GM23338 (cell line): ENCODE measurements at regions not wholly inside any gene's neighbourhood (a gene's known extent, or its start where the extent isn't known, plus 50 kb on each side); places are given as distances from the start of the nearest gene placed in this dataset.

Source experiments
- ATAC-seq: fragments of 200-7000 bp; cut with Tn5 transposase; 3 replicates; pipeline ENCODE4 v1.9.1; 2020
- DNase-seq: peaks from one replicate; pipeline ENCODE4 v3.0.0-alpha.2; 2015; ENCODE audit warnings: low spot score
- H2AFZ ChIP-seq: fragments of 200-600 bp; sonication (generic); 2 replicates; pipeline ENCODE4 v1.8.0; 2016; ENCODE audit warnings: antibody characterized with exemption, mild to moderate bottlenecking, moderate library complexity
- H3F3A ChIP-seq: fragments of 200-600 bp; sonication (generic); replicated peaks from 2 replicates; pipeline ENCODE4 v1.8.0; 2017; ENCODE audit warnings: antibody characterized with exemption, mixed run types, low read depth
- H3K27ac ChIP-seq: fragments of 200-600 bp; sonication (generic); 2 replicates; pipeline ENCODE4 v1.6.1; 2016; ENCODE audit warnings: low read depth
- H3K27me3 ChIP-seq: fragments of 200-600 bp; sonication (generic); 2 replicates; pipeline ENCODE4 v1.8.0; 2016; ENCODE audit warnings: mild to moderate bottlenecking, mixed run types, moderate library complexity; ENCODE audit not compliant: insufficient read depth
- H3K36me3 ChIP-seq: fragments of 200-600 bp; sonication (generic); 2 replicates; pipeline ENCODE4 v1.8.0; 2016; ENCODE audit warnings: mild to moderate bottlenecking; ENCODE audit not compliant: insufficient read depth
- H3K4me1 ChIP-seq: fragments of 200-600 bp; sonication (generic); 2 replicates; pipeline ENCODE4 v1.8.0; 2016; ENCODE audit warnings: mild to moderate bottlenecking, moderate library complexity; ENCODE audit not compliant: insufficient read depth
- H3K4me2 ChIP-seq: fragments of 200-600 bp; sonication (generic); 2 replicates; pipeline ENCODE4 v1.7.1; 2017; ENCODE audit warnings: mixed run types
- H3K4me3 ChIP-seq: fragments of 200-600 bp; sonication (generic); 2 replicates; pipeline ENCODE4 v1.6.1; 2016; ENCODE audit warnings: mixed run types
- H3K79me2 ChIP-seq: fragments of 200-600 bp; sonication (generic); replicated peaks from 2 replicates; pipeline ENCODE4 v1.8.0; 2017; ENCODE audit warnings: mild to moderate bottlenecking; ENCODE audit not compliant: insufficient read depth
- H3K9me2 ChIP-seq: fragments of 200-600 bp; sonication (generic); 2 replicates; pipeline ENCODE4 v1.8.0; 2017; ENCODE audit not compliant: insufficient read depth
- H4K20me1 ChIP-seq: fragments of 200-600 bp; sonication (generic); replicated peaks from 2 replicates; pipeline ENCODE4 v1.8.0; 2017; ENCODE audit warnings: mild to moderate bottlenecking; ENCODE audit not compliant: insufficient read depth
- H3K27ac Mint-ChIP-seq: 2 replicates; pipeline ENCODE4 v1.8.0; 2020; ENCODE audit warnings: inconsistent platforms, mild to moderate bottlenecking, moderate library complexity, mixed read lengths
- H3K27me3 Mint-ChIP-seq: 3 replicates; pipeline ENCODE4 v1.8.0; 2022; ENCODE audit warnings: low read depth, mild to moderate bottlenecking, moderate library complexity, mixed read lengths, inconsistent platforms; ENCODE audit not compliant: insufficient read depth, poor library complexity
- H3K36me3 Mint-ChIP-seq: 3 replicates; pipeline ENCODE4 v1.8.0; 2021; ENCODE audit warnings: low read depth, mild to moderate bottlenecking, inconsistent platforms, moderate library complexity, mixed read lengths
- H3K4me1 Mint-ChIP-seq: 3 replicates; pipeline ENCODE4 v1.8.0; 2020; ENCODE audit warnings: mild to moderate bottlenecking, inconsistent platforms, mixed read lengths
- H3K4me3 Mint-ChIP-seq: 3 replicates; pipeline ENCODE4 v1.8.0; 2021; ENCODE audit warnings: moderate library complexity, mild to moderate bottlenecking, inconsistent platforms, mixed read lengths
- H3K9me3 Mint-ChIP-seq: 3 replicates; pipeline ENCODE4 v1.8.0; 2020; ENCODE audit warnings: moderate library complexity, mild to moderate bottlenecking, inconsistent platforms, mixed read lengths
- CREB1 ChIP-seq: fragments of 250-450 bp; sonication (Bioruptor Pico); IDR thresholded peaks from 2 replicates; pipeline ENCODE4 v1.5.0; 2020; ENCODE audit warnings: low read depth, mild to moderate bottlenecking, moderate library complexity
- EZH2 ChIP-seq: fragments of 200-600 bp; sonication (generic); IDR thresholded peaks from one replicate; pipeline ENCODE4 v1.8.0; 2017; ENCODE audit warnings: antibody characterized with exemption, mild to moderate bottlenecking, low read depth; ENCODE audit not compliant: unreplicated experiment
- EZH2phosphoT487 ChIP-seq: fragments of 200-600 bp; sonication (generic); IDR thresholded peaks from one replicate; pipeline ENCODE4 v1.8.1; 2018; ENCODE audit warnings: antibody characterized with exemption; ENCODE audit not compliant: unreplicated experiment
- JUNB ChIP-seq: IDR thresholded peaks from one replicate; pipeline ENCODE4 v1.6.1; 2016; ENCODE audit warnings: antibody characterized with exemption; ENCODE audit not compliant: unreplicated experiment
- NANOG ChIP-seq: IDR thresholded peaks from 2 replicates; pipeline ENCODE4 v1.6.1; 2016; ENCODE audit warnings: antibody characterized with exemption, borderline replicate concordance
- POLR2AphosphoS5 ChIP-seq: IDR thresholded peaks from 2 replicates; pipeline ENCODE4 v1.6.1; 2016; ENCODE audit warnings: antibody characterized with exemption, low read depth
- STAT1 ChIP-seq: IDR thresholded peaks from one replicate; pipeline ENCODE4 v1.6.1; 2016; ENCODE audit warnings: antibody characterized with exemption; ENCODE audit not compliant: unreplicated experiment
- ZNF114 ChIP-seq: fragments of 250-450 bp; sonication (Bioruptor Pico); IDR thresholded peaks from 2 replicates; pipeline ENCODE4 v1.5.0; 2020; ENCODE audit warnings: mild to moderate bottlenecking, moderate library complexity
- ZNF331 ChIP-seq: fragments of 250-450 bp; sonication (Bioruptor Pico); IDR thresholded peaks from 2 replicates; pipeline ENCODE4 v1.5.0; 2020; ENCODE audit warnings: low read depth, mild to moderate bottlenecking, moderate library complexity
- TF ChIP-seq, protein P1 (sequence below): fragments of 250-450 bp; sonication (Bioruptor Pico); IDR thresholded peaks from 2 replicates; pipeline ENCODE4 v1.5.0; 2020; ENCODE audit warnings: mild to moderate bottlenecking, moderate library complexity
- TF ChIP-seq, protein P2 (sequence below), 2 experiments: fragments of 200-600 bp in 1 of 2; sonication (generic) in 1 of 2; conservative IDR thresholded peaks; 2 replicates each; pipeline versions ENCODE4 v1.5.1 to v1.6.1; 2016 to 2017; ENCODE audit warnings: antibody characterized with exemption in 2 of 2, low read depth in 2 of 2, mild to moderate bottlenecking in 2 of 2, moderate library complexity in 1 of 2
- TF ChIP-seq, protein P3 (sequence below): IDR thresholded peaks from 2 replicates; pipeline ENCODE4 v1.6.1; 2016; ENCODE audit warnings: antibody characterized with exemption
- TF ChIP-seq, protein P4 (sequence below): IDR thresholded peaks from one replicate; pipeline ENCODE4 v1.6.1; 2018; ENCODE audit warnings: antibody characterized with exemption; ENCODE audit not compliant: unreplicated experiment

DNA sequence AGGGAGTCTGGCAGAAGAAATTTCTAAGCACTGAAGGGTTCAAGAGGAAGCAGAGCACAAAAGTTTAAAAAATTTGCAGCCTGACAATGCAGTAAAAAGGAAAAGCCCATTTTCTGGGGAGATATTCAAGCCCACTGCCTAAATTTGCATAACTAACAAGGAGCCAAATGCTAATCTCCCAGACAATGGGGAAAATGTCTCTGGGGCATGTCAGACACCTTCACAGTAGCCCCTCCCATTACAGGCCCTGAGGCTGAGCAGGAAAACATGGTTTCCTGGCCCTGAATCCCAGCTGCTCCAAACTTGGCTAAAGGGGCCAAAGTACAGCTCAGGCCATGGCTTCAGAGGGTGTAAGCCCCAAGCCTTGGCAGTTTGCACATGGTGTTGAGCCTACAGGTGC lies 908.5 kb upstream of the MANEA start:
- peaks cover 21% of the 10 kb centered on the region; the same call in 1 of the 3 replicates for H3K36me3 Mint-ChIP-seq
- no peak overlapping the region for H3K27ac ChIP-seq
- peak; percentile 44 for DNase-seq
- no peaks in the 10 kb centered on the region for H3F3A ChIP-seq
- H2AFZ ChIP-seq: 0 out of 2 replicates have a peak overlapping the region, but pooled peaks have one; percentile 52
- H3K9me3 Mint-ChIP-seq: peaks cover 11% of the 10 kb centered on the region; the same call in 2 of the 3 replicates
- H3K4me2 ChIP-seq: no peak overlapping the region
- H3K27me3 Mint-ChIP-seq: peaks cover 4% of the 10 kb centered on the region
- peak; percentile 49; the same call in 2 of the 3 replicates for ATAC-seq
- peaks cover 11% of the 10 kb centered on the region for H3K9me2 ChIP-seq
- H3K4me3 Mint-ChIP-seq: no peak overlapping the region
- no peaks in the 10 kb centered on the region for H3K36me3 ChIP-seq
- H3K4me1 Mint-ChIP-seq: peaks cover 5% of the 10 kb centered on the region
- H4K20me1 ChIP-seq: no peaks in the 10 kb centered on the region
- no peak overlapping the region for H3K27ac Mint-ChIP-seq
- no peaks in the 10 kb centered on the region for H3K27me3 ChIP-seq
- no peaks in the 10 kb centered on the region for H3K79me2 ChIP-seq
- H3K4me1 ChIP-seq: no peaks in the 10 kb centered on the region
- no peak overlapping the region for H3K4me3 ChIP-seq
- no peak for TF ChIP-seq ZNF114 (CRISPR knock-in tag)
- TF ChIP-seq EZH2phosphoT487: no peak
- no peak for TF ChIP-seq CREB1 (CRISPR knock-in tag)
- TF ChIP-seq, protein P1, sequence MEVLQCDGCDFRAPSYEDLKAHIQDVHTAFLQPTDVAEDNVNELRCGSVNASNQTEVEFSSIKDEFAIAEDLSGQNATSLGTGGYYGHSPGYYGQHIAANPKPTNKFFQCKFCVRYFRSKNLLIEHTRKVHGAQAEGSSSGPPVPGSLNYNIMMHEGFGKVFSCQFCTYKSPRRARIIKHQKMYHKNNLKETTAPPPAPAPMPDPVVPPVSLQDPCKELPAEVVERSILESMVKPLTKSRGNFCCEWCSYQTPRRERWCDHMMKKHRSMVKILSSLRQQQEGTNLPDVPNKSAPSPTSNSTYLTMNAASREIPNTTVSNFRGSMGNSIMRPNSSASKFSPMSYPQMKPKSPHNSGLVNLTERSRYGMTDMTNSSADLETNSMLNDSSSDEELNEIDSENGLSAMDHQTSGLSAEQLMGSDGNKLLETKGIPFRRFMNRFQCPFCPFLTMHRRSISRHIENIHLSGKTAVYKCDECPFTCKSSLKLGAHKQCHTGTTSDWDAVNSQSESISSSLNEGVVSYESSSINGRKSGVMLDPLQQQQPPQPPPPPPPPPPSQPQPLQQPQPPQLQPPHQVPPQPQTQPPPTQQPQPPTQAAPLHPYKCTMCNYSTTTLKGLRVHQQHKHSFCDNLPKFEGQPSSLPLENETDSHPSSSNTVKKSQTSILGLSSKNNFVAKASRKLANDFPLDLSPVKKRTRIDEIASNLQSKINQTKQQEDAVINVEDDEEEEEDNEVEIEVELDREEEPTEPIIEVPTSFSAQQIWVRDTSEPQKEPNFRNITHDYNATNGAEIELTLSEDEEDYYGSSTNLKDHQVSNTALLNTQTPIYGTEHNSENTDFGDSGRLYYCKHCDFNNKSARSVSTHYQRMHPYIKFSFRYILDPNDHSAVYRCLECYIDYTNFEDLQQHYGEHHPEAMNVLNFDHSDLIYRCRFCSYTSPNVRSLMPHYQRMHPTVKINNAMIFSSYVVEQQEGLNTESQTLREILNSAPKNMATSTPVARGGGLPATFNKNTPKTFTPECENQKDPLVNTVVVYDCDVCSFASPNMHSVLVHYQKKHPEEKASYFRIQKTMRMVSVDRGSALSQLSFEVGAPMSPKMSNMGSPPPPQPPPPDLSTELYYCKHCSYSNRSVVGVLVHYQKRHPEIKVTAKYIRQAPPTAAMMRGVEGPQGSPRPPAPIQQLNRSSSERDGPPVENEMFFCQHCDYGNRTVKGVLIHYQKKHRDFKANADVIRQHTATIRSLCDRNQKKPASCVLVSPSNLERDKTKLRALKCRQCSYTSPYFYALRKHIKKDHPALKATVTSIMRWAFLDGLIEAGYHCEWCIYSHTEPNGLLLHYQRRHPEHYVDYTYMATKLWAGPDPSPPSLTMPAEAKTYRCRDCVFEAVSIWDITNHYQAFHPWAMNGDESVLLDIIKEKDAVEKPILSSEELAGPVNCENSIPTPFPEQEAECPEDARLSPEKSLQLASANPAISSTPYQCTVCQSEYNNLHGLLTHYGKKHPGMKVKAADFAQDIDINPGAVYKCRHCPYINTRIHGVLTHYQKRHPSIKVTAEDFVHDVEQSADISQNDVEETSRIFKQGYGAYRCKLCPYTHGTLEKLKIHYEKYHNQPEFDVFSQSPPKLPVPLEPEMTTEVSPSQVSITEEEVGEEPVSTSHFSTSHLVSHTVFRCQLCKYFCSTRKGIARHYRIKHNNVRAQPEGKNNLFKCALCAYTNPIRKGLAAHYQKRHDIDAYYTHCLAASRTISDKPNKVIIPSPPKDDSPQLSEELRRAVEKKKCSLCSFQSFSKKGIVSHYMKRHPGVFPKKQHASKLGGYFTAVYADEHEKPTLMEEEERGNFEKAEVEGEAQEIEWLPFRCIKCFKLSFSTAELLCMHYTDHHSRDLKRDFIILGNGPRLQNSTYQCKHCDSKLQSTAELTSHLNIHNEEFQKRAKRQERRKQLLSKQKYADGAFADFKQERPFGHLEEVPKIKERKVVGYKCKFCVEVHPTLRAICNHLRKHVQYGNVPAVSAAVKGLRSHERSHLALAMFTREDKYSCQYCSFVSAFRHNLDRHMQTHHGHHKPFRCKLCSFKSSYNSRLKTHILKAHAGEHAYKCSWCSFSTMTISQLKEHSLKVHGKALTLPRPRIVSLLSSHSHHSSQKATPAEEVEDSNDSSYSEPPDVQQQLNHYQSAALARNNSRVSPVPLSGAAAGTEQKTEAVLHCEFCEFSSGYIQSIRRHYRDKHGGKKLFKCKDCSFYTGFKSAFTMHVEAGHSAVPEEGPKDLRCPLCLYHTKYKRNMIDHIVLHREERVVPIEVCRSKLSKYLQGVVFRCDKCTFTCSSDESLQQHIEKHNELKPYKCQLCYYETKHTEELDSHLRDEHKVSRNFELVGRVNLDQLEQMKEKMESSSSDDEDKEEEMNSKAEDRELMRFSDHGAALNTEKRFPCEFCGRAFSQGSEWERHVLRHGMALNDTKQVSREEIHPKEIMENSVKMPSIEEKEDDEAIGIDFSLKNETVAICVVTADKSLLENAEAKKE (CRISPR knock-in tag): no peak
- no peak for TF ChIP-seq EZH2
- TF ChIP-seq ZNF331 (CRISPR knock-in tag): no peak
- TF ChIP-seq, protein P2, sequence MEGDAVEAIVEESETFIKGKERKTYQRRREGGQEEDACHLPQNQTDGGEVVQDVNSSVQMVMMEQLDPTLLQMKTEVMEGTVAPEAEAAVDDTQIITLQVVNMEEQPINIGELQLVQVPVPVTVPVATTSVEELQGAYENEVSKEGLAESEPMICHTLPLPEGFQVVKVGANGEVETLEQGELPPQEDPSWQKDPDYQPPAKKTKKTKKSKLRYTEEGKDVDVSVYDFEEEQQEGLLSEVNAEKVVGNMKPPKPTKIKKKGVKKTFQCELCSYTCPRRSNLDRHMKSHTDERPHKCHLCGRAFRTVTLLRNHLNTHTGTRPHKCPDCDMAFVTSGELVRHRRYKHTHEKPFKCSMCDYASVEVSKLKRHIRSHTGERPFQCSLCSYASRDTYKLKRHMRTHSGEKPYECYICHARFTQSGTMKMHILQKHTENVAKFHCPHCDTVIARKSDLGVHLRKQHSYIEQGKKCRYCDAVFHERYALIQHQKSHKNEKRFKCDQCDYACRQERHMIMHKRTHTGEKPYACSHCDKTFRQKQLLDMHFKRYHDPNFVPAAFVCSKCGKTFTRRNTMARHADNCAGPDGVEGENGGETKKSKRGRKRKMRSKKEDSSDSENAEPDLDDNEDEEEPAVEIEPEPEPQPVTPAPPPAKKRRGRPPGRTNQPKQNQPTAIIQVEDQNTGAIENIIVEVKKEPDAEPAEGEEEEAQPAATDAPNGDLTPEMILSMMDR (conservative IDR thresholded peaks at IDR 0.05; ENCODE audit: low read depth in 2 of 2): no peak
- no peak for TF ChIP-seq NANOG
- TF ChIP-seq, protein P3, sequence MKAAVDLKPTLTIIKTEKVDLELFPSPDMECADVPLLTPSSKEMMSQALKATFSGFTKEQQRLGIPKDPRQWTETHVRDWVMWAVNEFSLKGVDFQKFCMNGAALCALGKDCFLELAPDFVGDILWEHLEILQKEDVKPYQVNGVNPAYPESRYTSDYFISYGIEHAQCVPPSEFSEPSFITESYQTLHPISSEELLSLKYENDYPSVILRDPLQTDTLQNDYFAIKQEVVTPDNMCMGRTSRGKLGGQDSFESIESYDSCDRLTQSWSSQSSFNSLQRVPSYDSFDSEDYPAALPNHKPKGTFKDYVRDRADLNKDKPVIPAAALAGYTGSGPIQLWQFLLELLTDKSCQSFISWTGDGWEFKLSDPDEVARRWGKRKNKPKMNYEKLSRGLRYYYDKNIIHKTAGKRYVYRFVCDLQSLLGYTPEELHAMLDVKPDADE: no peak
- TF ChIP-seq STAT1: no peak
- TF ChIP-seq POLR2AphosphoS5: no peak
- TF ChIP-seq JUNB: no peak
- TF ChIP-seq, protein P4, sequence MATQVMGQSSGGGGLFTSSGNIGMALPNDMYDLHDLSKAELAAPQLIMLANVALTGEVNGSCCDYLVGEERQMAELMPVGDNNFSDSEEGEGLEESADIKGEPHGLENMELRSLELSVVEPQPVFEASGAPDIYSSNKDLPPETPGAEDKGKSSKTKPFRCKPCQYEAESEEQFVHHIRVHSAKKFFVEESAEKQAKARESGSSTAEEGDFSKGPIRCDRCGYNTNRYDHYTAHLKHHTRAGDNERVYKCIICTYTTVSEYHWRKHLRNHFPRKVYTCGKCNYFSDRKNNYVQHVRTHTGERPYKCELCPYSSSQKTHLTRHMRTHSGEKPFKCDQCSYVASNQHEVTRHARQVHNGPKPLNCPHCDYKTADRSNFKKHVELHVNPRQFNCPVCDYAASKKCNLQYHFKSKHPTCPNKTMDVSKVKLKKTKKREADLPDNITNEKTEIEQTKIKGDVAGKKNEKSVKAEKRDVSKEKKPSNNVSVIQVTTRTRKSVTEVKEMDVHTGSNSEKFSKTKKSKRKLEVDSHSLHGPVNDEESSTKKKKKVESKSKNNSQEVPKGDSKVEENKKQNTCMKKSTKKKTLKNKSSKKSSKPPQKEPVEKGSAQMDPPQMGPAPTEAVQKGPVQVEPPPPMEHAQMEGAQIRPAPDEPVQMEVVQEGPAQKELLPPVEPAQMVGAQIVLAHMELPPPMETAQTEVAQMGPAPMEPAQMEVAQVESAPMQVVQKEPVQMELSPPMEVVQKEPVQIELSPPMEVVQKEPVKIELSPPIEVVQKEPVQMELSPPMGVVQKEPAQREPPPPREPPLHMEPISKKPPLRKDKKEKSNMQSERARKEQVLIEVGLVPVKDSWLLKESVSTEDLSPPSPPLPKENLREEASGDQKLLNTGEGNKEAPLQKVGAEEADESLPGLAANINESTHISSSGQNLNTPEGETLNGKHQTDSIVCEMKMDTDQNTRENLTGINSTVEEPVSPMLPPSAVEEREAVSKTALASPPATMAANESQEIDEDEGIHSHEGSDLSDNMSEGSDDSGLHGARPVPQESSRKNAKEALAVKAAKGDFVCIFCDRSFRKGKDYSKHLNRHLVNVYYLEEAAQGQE: no peak
